GM23248 (cell line): ENCODE measurements at regions not wholly inside any gene's neighbourhood (a gene's known extent, or its start where the extent isn't known, plus 50 kb on each side); places are given as distances from the start of the nearest gene placed in this dataset.

Experiments used
- DNase-seq: peaks from one replicate; pipeline ENCODE4 v3.0.0-alpha.2; 2015
- H2AFZ ChIP-seq: fragments of 200-600 bp; sonication (generic); 2 replicates; pipeline ENCODE4 v1.6.1; 2016; ENCODE audit warnings: antibody characterized with exemption
- H3F3A ChIP-seq: fragments of 200-600 bp; sonication (generic); 2 replicates; pipeline ENCODE4 v1.6.1; 2016; ENCODE audit warnings: mild to moderate bottlenecking, antibody characterized with exemption, mixed run types; ENCODE audit not compliant: insufficient read depth
- H3K27ac ChIP-seq: fragments of 200-600 bp; sonication (generic); 2 replicates; pipeline ENCODE4 v1.5.1; 2016; ENCODE audit warnings: mild to moderate bottlenecking
- H3K27me3 ChIP-seq: fragments of 200-600 bp; sonication (generic); replicated peaks from 2 replicates; pipeline ENCODE4 v1.6.1; 2016; ENCODE audit warnings: mild to moderate bottlenecking; ENCODE audit not compliant: insufficient read depth
- H3K36me3 ChIP-seq: fragments of 200-600 bp; sonication (generic); 2 replicates; pipeline ENCODE4 v1.6.1; 2016; ENCODE audit warnings: low read depth, mild to moderate bottlenecking
- H3K4me1 ChIP-seq: fragments of 200-600 bp; sonication (generic); 2 replicates; pipeline ENCODE4 v1.6.1; 2016; ENCODE audit warnings: mild to moderate bottlenecking; ENCODE audit not compliant: insufficient read depth
- H3K4me2 ChIP-seq: fragments of 200-600 bp; sonication (generic); one replicate; pipeline ENCODE4 v1.6.1; 2016; ENCODE audit warnings: mild to moderate bottlenecking; ENCODE audit not compliant: unreplicated experiment
- H3K4me3 ChIP-seq: fragments of 200-600 bp; sonication (generic); 2 replicates; pipeline ENCODE4 v1.5.1; 2016; ENCODE audit warnings: mild to moderate bottlenecking
- H3K79me2 ChIP-seq: fragments of 200-600 bp; sonication (generic); 2 replicates; pipeline ENCODE4 v1.6.1; 2016; ENCODE audit warnings: mild to moderate bottlenecking; ENCODE audit not compliant: insufficient read depth
- H3K9ac ChIP-seq: fragments of 200-600 bp; sonication (generic); 2 replicates; pipeline ENCODE4 v1.6.1; 2016; ENCODE audit warnings: mild to moderate bottlenecking
- H3K9me2 ChIP-seq: fragments of 200-600 bp; sonication (generic); 2 replicates; pipeline ENCODE4 v1.6.1; 2016; ENCODE audit warnings: mixed run types, mild to moderate bottlenecking, moderate library complexity; ENCODE audit not compliant: insufficient read depth
- H3K9me3 ChIP-seq: fragments of 200-600 bp; sonication (generic); one replicate; pipeline ENCODE4 v1.6.1; 2017; ENCODE audit warnings: low read depth
- H4K20me1 ChIP-seq: fragments of 200-600 bp; sonication (generic); 2 replicates; pipeline ENCODE4 v1.6.0; 2016; ENCODE audit not compliant: insufficient read depth
- EZH2 ChIP-seq: fragments of 200-600 bp; sonication (generic); IDR thresholded peaks from 2 replicates; pipeline ENCODE4 v1.6.1; 2018; ENCODE audit warnings: antibody characterized with exemption, mild to moderate bottlenecking; ENCODE audit not compliant: insufficient read depth, poor library complexity, severe bottlenecking
- EZH2phosphoT487 ChIP-seq: fragments of 200-600 bp; sonication (generic); IDR thresholded peaks from 2 replicates; pipeline ENCODE4 v1.6.1; 2018; ENCODE audit warnings: antibody characterized with exemption, moderate library complexity, mild to moderate bottlenecking, low read depth; ENCODE audit not compliant: insufficient read depth
- WGBS, 2 experiments: methylation state at CpG; one replicate each; pipeline ENCODE4 v1.1.6; 2015 to 2017; ENCODE audit warnings: low lambda C conversion rate in 2 of 2, low coverage in 1 of 2; ENCODE audit errors: missing lambda C conversion rate in 2 of 2; 5-methylcytosine and 5-hydroxymethylcytosine counted together
- in situ Hi-C: fragments of 300-500 bp; cut with MboI; formaldehyde crosslinking; loops from 2 replicates; pipeline ENCODE4 v1.15.0; 2020

- no peaks in the 10 kb centered on the region for H3K27me3 ChIP-seq
- H3K4me3 ChIP-seq = no peak overlapping the region
- no peaks in the 10 kb centered on the region for H3K79me2 ChIP-seq
- TF ChIP-seq EZH2phosphoT487 (no peak), EZH2 (no peak)
- H3K4me1 ChIP-seq = no peaks in the 10 kb centered on the region
- no peak overlapping the region for H3K9ac ChIP-seq
- WGBS, 2 experiments = 53 to 69% methylated on average over 4 of the region's 4 CpGs
- no peak overlapping the region for H3K27ac ChIP-seq
- H3F3A ChIP-seq = no peaks in the 10 kb centered on the region
- no peaks in the 10 kb centered on the region for H3K9me2 ChIP-seq
- H3K4me2 ChIP-seq = no peak overlapping the region
- no peaks in the 10 kb centered on the region for H3K9me3 ChIP-seq
- no peak overlapping the region for H2AFZ ChIP-seq
- in situ Hi-C loops = no loop called here
- DNase-seq = peak; percentile 4
- no peaks in the 10 kb centered on the region for H4K20me1 ChIP-seq
- H3K36me3 ChIP-seq = no peaks in the 10 kb centered on the region
Observed at GRCh38 chr14:53850714-53851296, 105.8 kb downstream of the BMP4 start.

GRCh38 chr14:53849549-53849948, 107.1 kb downstream of the BMP4 start:
- 64 to 65% methylated on average over 6 of the region's 6 CpGs for WGBS, 2 experiments
- Histone ChIP-seq H3K4me3 (no peak overlapping the region), H3F3A (no peaks in the 10 kb centered on the region), H3K9me2 (no peaks in the 10 kb centered on the region), H3K9me3 (no peaks in the 10 kb centered on the region), H3K79me2 (no peaks in the 10 kb centered on the region), H3K4me2 (no peak overlapping the region), H2AFZ (no peak overlapping the region), H3K27ac (no peak overlapping the region), H3K36me3 (no peaks in the 10 kb centered on the region), H3K9ac (no peak overlapping the region), H4K20me1 (no peaks in the 10 kb centered on the region), H3K27me3 (no peaks in the 10 kb centered on the region), H3K4me1 (no peaks in the 10 kb centered on the region)
- in situ Hi-C loops = no loop called here
- DNase-seq = no peak
- TF ChIP-seq EZH2 = no peak
- no peak for TF ChIP-seq EZH2phosphoT487

- TF ChIP-seq EZH2 = no peak
- no peak for TF ChIP-seq EZH2phosphoT487
- no peak overlapping the region for H2AFZ ChIP-seq
- in situ Hi-C loops = no loop called here
- no peak for DNase-seq
- no peaks in the 10 kb centered on the region for H3K4me1 ChIP-seq
- no peaks in the 10 kb centered on the region for H3F3A ChIP-seq
- no peaks in the 10 kb centered on the region for H3K9me3 ChIP-seq
- H3K9ac ChIP-seq = no peak overlapping the region
- no peak overlapping the region for H3K4me2 ChIP-seq
- no peak overlapping the region for H3K4me3 ChIP-seq
- no peaks in the 10 kb centered on the region for H3K27me3 ChIP-seq
- no peaks in the 10 kb centered on the region for H3K79me2 ChIP-seq
- no peak overlapping the region for H3K27ac ChIP-seq
- 45 to 47% methylated on average over 5 of the region's 5 CpGs for whole genome bisulfite sequencing, 2 experiments
- no peaks in the 10 kb centered on the region for H4K20me1 ChIP-seq
- H3K36me3 ChIP-seq = no peaks in the 10 kb centered on the region
- no peaks in the 10 kb centered on the region for H3K9me2 ChIP-seq
Observed at GRCh38 chr14:53848854-53849253, 107.8 kb downstream of the BMP4 start.

GRCh38 chr14:53847881-53848280, 108.7 kb downstream of the BMP4 start:
- 47 to 53% methylated on average over 7 of the region's 7 CpGs for WGBS, 2 experiments
- DNase-seq = no peak
- Histone ChIP-seq H3K9ac (no peak overlapping the region), H3K9me2 (no peaks in the 10 kb centered on the region), H3K27me3 (no peaks in the 10 kb centered on the region), H3K4me2 (no peak overlapping the region), H3K4me3 (no peak overlapping the region), H3K36me3 (no peaks in the 10 kb centered on the region), H3F3A (no peaks in the 10 kb centered on the region), H2AFZ (no peak overlapping the region), H4K20me1 (no peaks in the 10 kb centered on the region), H3K9me3 (no peaks in the 10 kb centered on the region), H3K4me1 (no peaks in the 10 kb centered on the region), H3K27ac (no peak overlapping the region), H3K79me2 (no peaks in the 10 kb centered on the region)
- TF ChIP-seq EZH2 (no peak), EZH2phosphoT487 (no peak)
- in situ Hi-C loops = no loop called here

- WGBS, 2 experiments = 16 to 24% methylated on average over 1 of the region's 1 CpG
- no peak overlapping the region for H3K9ac ChIP-seq
- no peaks in the 10 kb centered on the region for H3K9me3 ChIP-seq
- H3K9me2 ChIP-seq = no peaks in the 10 kb centered on the region
- in situ Hi-C loops = no loop called here
- no peaks in the 10 kb centered on the region for H3K4me1 ChIP-seq
- H3K36me3 ChIP-seq = no peaks in the 10 kb centered on the region
- H3F3A ChIP-seq = no peaks in the 10 kb centered on the region
- DNase-seq = no peak
- no peak overlapping the region for H3K4me3 ChIP-seq
- no peaks in the 10 kb centered on the region for H3K27me3 ChIP-seq
- no peaks in the 10 kb centered on the region for H3K79me2 ChIP-seq
- H3K4me2 ChIP-seq = no peak overlapping the region
- TF ChIP-seq EZH2 = no peak
- no peak for TF ChIP-seq EZH2phosphoT487
- no peak overlapping the region for H2AFZ ChIP-seq
- H4K20me1 ChIP-seq = no peaks in the 10 kb centered on the region
- H3K27ac ChIP-seq = no peak overlapping the region
Observed at GRCh38 chr14:53847057-53847456, 109.6 kb downstream of the BMP4 start.
